ENCODE measurements at regions not wholly inside any gene's neighbourhood (a gene's known extent, or its start where the extent isn't known, plus 50 kb on each side); places are given as distances from the start of the nearest gene placed in this dataset.
"Not testable (repeated sequence)": the region's sequence is repeated elsewhere in the genome, so short reads cannot be mapped to it uniquely, and the experiment has no call there.

DNA sequence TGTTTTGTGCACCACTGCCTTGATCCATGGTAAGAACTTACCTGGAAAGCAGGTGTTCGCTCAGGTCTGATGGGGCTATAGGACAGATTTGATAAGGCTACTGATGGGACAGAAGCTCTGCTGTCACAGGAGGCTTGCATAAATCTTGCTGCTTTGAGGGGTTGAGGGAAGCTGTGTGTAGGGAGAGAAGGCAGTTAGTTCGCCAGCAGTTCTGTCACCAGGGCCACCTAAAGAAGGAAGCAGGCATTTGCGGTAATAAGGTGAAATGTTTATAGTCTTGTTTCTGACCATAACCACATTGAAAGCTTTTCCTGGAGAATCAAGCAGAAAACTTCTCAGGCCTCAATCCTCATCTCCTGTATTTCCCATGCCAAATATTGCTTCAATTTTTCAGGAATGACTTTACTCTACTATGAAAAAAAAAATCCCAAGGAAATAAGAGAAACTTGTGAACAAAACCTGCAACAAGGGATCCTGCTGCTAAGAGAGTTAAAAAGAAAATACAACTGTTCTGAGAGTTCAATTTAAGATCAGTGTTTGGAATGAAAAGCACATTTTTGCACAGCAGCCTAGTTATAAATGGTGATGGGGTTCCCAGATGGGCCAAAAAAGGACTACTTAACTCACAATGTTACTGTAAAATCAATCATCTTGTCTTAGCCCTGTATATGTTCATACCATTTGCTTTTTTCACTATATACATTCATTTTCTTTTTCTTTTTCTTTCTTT, 122.0 kb upstream of the RANBP3L start:
- TF ChIP-seq, protein P1, sequence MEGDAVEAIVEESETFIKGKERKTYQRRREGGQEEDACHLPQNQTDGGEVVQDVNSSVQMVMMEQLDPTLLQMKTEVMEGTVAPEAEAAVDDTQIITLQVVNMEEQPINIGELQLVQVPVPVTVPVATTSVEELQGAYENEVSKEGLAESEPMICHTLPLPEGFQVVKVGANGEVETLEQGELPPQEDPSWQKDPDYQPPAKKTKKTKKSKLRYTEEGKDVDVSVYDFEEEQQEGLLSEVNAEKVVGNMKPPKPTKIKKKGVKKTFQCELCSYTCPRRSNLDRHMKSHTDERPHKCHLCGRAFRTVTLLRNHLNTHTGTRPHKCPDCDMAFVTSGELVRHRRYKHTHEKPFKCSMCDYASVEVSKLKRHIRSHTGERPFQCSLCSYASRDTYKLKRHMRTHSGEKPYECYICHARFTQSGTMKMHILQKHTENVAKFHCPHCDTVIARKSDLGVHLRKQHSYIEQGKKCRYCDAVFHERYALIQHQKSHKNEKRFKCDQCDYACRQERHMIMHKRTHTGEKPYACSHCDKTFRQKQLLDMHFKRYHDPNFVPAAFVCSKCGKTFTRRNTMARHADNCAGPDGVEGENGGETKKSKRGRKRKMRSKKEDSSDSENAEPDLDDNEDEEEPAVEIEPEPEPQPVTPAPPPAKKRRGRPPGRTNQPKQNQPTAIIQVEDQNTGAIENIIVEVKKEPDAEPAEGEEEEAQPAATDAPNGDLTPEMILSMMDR (IDR thresholded peaks at IDR 0.05; ENCODE audit: extremely low read depth, missing control alignments), result no peak
- no peak for DNase-seq (ENCODE audit: low spot score)

DNA sequence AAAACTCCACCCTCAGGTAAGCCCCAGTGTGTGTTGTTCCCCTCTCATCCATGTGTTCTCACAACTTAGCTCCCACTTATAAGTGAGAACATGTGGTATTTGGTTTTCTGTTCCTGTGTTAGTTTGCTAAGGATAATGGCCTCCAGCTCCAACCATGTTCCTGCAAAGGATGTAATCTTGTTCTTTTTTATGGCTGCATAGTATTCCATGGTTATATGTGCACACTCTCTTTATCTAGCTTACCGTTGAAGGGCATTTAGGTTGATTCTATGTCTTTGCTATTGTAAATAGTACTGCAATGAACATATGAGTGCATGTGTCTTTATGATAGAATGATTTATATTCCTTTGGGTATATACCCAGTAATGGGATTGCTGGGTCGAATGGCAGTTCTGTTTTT, 124.4 kb upstream of the RANBP3L start:
- DNase-seq (ENCODE audit: low spot score), result not testable (repeated sequence)

DNA sequence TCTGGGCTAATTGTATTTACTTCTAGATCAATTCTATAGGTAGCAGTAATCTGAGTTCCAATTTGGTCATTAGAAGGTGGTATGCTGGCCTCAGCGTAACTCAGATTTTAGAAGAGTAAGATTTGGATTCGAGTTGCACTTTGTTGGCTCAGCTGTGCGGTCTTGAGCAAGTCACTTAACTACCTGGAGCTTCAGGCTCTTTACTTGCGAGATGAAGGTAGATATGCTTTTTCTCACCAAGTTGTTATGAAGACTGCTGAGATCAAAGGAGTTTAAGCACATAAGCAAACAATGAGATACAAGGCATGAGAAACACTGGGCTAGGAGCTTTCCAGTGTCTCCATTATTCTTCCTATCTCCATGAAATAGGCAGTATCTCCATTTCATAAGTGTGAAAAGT, 133.8 kb upstream of the RANBP3L start:
- TF ChIP-seq, protein P1 (IDR thresholded peaks at IDR 0.05; ENCODE audit: extremely low read depth, missing control alignments), result no peak
- DNase-seq (ENCODE audit: low spot score), result no peak

DNA sequence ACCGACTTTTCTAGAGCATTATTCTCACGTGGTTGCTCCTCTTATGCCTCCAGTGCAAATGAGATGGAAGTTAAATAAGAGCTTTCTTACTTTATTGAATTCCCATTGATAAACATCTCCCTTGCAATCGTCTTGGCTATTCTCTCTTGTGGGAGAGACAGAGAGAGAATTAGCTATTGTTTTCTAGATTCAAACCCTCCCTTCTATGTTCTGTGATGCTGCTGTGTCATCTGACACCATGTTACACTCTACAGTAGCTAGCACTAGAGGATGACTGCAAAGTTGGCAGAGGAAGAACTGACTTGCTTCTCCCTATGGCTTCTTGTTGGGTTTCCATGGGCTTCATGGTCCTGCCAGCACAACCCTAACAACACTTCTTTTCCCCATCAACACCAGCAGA, 134.6 kb upstream of the RANBP3L start:
- DNase-seq (ENCODE audit: low spot score), result no peak

DNA sequence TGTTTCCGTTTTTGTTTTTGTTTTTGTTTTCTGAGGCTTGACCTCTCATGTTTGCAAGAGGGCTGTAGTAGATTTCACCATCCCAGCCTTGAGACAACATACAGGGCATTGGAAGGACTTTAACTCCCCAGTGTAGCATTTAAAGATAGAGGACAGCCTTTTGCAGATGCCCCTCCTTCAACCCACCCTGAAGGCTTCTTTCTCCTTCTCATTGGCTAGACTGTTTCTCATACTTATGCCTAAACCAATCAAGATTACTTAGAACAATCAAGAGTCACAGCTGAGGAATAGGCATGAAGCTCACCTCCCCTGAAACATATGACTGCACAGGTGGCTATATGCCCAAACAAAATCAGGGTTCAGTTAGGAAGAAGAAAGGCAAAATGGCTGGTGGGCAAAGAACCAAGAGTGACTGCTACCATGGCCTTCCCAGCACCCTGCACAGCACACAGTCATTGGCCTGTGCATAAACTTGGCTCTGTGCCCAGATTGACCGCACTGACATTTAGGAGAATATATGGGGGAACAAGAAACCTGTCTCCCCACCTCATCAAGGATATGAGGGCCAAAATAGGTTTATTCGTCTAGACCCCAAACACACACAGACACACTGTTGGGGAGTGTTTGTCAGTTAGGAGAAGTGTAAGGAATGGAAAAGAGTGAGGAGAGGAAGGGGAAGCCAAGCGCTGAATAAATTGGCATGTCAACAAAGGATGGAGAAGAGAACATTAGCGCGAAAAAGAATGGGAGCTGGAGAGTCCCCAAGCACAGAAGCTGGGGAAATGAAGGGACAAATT, 137.3 kb upstream of the RANBP3L start:
- TF ChIP-seq, protein P1 (IDR thresholded peaks at IDR 0.05; ENCODE audit: extremely low read depth, missing control alignments), result no peak
- no peak for DNase-seq (ENCODE audit: low spot score)

More for the DNA sequence above, 134.6 kb upstream of the RANBP3L start:
- TF ChIP-seq, protein P1 (IDR thresholded peaks at IDR 0.05; ENCODE audit: extremely low read depth, missing control alignments), result no peak

DNA sequence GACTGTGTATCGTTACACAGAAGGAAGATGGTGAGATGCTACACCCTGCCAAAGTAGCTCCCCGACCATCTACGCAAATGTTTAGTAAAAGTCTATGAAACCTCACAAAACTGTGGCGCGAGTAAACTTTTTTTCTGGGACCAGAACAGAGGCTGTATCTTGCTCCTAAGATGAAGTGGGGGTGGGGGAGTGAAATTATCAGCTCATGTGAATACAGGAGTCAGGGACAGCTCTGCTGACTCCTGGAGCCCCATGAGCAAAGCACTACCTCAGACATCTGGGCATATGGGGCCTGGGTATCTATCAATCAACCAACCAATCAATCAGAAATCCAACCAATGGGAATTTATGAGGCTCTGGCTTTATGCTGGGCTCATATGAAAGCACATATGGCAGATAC, 138.6 kb upstream of the RANBP3L start:
- no peak for DNase-seq (ENCODE audit: low spot score)
- TF ChIP-seq, protein P1 (IDR thresholded peaks at IDR 0.05; ENCODE audit: extremely low read depth, missing control alignments), result no peak

DNA sequence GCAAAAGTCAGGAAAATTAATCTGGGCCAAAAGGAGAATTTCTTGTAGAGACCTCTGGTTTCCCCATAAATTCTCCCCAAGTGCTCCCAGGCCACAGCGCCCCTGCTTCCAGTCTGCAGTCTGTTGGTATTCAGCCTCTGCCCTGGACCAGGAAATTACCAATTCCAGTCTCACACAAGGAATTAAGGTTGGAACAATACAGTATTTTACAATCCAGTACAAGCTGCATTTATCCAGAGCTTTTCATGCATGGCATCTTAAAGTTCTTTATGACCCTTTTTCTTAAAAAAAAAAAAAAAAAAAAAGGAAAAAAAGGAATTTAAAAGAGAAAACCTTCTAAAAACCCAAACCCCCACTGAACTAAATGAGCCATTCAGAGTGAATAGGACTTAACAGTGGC, 139.6 kb upstream of the RANBP3L start:
- no peak for DNase-seq (ENCODE audit: low spot score)
- TF ChIP-seq, protein P1 (IDR thresholded peaks at IDR 0.05; ENCODE audit: extremely low read depth, missing control alignments), result no peak

Measured in GM20000 (cell line).